ENCODE measurements at regions not wholly inside any gene's neighbourhood (a gene's known extent, or its start where the extent isn't known, plus 50 kb on each side); places are given as distances from the start of the nearest gene placed in this dataset.

DNA sequence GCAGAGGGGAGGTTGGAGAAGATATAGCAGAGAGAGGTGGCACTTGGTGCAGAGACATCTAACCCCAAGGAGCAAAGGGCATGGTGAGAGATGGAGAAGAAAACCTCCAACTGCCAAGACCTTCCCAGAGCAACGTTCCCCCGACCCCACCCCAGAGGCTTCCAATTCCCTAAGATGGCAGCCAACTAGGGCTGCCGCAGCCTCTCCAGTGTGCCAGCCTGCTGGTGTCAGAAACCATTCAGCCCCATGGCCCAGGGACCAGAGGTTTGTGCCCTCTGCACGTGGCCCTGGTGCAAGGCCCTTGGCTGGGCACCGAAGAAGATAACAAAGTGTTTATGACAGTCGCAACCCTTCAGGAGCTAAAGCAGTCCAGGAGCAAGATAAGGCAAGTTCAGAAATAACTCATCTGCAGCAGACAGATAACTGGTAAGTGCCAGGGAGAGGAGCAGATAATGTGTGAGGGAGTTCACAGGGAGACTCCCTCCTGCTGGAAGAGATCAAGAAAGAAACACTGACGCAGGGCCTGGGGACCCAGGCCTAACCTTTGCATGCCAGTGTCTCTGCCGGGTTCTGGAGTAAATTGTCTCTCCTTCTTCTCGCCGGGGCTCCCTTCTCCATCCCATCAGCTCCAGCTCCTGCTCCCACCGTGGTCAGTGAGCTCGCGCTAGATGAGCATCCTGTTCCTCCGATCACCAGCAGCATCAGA, 66.1 kb upstream of the ID2 start:
- no peaks in the 10 kb centered on the region for H3K36me3 ChIP-seq (ENCODE audit: insufficient read depth, low read length)
- no peak overlapping the region for H2AFZ ChIP-seq (ENCODE audit: low read length)
- H3K79me2 ChIP-seq (ENCODE audit: insufficient read depth, low read length), result no peaks in the 10 kb centered on the region
- no peaks in the 10 kb centered on the region for H3K9me2 ChIP-seq (replicated peaks; ENCODE audit: low read depth, low read length)
- no peaks in the 10 kb centered on the region for H3F3A ChIP-seq (ENCODE audit: low read depth)
- no peak overlapping the region for H3K9ac ChIP-seq (ENCODE audit: low read depth, low read length, poor library complexity, severe bottlenecking)
- no peaks in the 10 kb centered on the region for H3K9me3 ChIP-seq (ENCODE audit: insufficient read depth, low read depth, low read length)
- H3K4me3 ChIP-seq (ENCODE audit: low read length, poor library complexity, severe bottlenecking), result no peak overlapping the region
- H4K20me1 ChIP-seq (ENCODE audit: insufficient read depth, low read length, poor library complexity, severe bottlenecking), result no peaks in the 10 kb centered on the region
- H3K27me3 ChIP-seq (ENCODE audit: insufficient read depth, low read length, poor library complexity, severe bottlenecking), result no peaks in the 10 kb centered on the region
- TF ChIP-seq, protein P1, sequence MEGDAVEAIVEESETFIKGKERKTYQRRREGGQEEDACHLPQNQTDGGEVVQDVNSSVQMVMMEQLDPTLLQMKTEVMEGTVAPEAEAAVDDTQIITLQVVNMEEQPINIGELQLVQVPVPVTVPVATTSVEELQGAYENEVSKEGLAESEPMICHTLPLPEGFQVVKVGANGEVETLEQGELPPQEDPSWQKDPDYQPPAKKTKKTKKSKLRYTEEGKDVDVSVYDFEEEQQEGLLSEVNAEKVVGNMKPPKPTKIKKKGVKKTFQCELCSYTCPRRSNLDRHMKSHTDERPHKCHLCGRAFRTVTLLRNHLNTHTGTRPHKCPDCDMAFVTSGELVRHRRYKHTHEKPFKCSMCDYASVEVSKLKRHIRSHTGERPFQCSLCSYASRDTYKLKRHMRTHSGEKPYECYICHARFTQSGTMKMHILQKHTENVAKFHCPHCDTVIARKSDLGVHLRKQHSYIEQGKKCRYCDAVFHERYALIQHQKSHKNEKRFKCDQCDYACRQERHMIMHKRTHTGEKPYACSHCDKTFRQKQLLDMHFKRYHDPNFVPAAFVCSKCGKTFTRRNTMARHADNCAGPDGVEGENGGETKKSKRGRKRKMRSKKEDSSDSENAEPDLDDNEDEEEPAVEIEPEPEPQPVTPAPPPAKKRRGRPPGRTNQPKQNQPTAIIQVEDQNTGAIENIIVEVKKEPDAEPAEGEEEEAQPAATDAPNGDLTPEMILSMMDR (conservative IDR thresholded peaks at IDR 0.05; ENCODE audit: low read length), result no peak
- TF ChIP-seq EZH2phosphoT487 (IDR thresholded peaks at IDR 0.05; ENCODE audit: borderline replicate concordance), result no peak
- H3K4me1 ChIP-seq (ENCODE audit: insufficient read depth, low read length, poor library complexity, severe bottlenecking), result no peaks in the 10 kb centered on the region
- no peak overlapping the region for H3K4me2 ChIP-seq (ENCODE audit: low read depth, low read length, poor library complexity, severe bottlenecking)

DNA sequence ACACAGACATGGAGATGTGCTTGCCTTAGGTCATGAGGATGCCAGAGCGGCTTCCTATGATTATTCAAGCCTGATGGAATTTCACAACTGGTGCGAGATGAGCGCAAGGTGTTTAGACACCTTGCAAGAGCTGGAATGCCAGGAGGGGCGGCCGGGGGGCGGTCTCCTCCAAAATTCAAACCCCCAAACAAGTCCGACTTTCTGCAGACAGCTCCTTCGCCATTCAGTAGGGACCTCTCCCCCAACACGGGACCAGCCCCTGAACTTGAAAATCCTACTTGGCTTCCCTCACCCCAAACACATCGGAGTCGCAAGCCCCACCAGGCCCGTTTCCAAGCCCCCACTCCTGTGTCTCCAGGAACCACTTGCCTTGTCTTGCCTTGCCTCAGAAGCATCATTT, 64.8 kb upstream of the ID2 start:
- Histone ChIP-seq H3K4me1 (ENCODE audit: insufficient read depth, low read length, poor library complexity, severe bottlenecking) (no peaks in the 10 kb centered on the region), H3K4me3 (ENCODE audit: low read length, poor library complexity, severe bottlenecking) (no peak overlapping the region), H3K36me3 (ENCODE audit: insufficient read depth, low read length) (no peaks in the 10 kb centered on the region), H3K9me2 (replicated peaks; ENCODE audit: low read depth, low read length) (no peaks in the 10 kb centered on the region), H3K4me2 (ENCODE audit: low read depth, low read length, poor library complexity, severe bottlenecking) (no peak overlapping the region), H3F3A (ENCODE audit: low read depth) (no peaks in the 10 kb centered on the region), H3K79me2 (ENCODE audit: insufficient read depth, low read length) (no peaks in the 10 kb centered on the region), H4K20me1 (ENCODE audit: insufficient read depth, low read length, poor library complexity, severe bottlenecking) (no peaks in the 10 kb centered on the region), H3K9ac (ENCODE audit: low read depth, low read length, poor library complexity, severe bottlenecking) (no peak overlapping the region), H2AFZ (ENCODE audit: low read length) (no peak overlapping the region), H3K27me3 (ENCODE audit: insufficient read depth, low read length, poor library complexity, severe bottlenecking) (no peaks in the 10 kb centered on the region), H3K9me3 (ENCODE audit: insufficient read depth, low read depth, low read length) (no peaks in the 10 kb centered on the region)
- TF ChIP-seq, protein P1 (conservative IDR thresholded peaks at IDR 0.05; ENCODE audit: low read length), result no peak
- TF ChIP-seq EZH2phosphoT487 (IDR thresholded peaks at IDR 0.05; ENCODE audit: borderline replicate concordance), result no peak

DNA sequence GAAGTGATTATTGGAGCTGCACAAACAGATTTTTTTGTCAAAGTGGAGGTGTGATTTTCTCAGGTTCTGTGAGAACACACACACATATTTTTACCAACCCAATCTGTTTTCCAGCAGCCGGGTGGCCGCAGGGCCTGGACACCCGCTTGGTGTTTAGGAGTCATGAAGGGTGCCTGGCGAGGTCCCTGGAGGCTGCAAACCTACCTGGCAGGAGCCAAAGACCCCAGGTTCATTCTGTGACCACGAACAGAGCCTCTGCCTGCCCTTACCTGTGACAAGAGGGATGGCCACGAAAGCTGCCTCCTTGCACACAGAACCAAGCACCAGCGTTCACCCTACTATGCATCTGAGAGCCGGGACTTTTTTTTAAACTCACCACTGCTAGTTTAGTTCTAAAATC, 64.3 kb upstream of the ID2 start:
- no peak for TF ChIP-seq EZH2phosphoT487 (IDR thresholded peaks at IDR 0.05; ENCODE audit: borderline replicate concordance)
- TF ChIP-seq, protein P1 (conservative IDR thresholded peaks at IDR 0.05; ENCODE audit: low read length), result no peak
- Histone ChIP-seq H3K4me3 (ENCODE audit: low read length, poor library complexity, severe bottlenecking) (no peak overlapping the region), H3K27me3 (ENCODE audit: insufficient read depth, low read length, poor library complexity, severe bottlenecking) (no peaks in the 10 kb centered on the region), H4K20me1 (ENCODE audit: insufficient read depth, low read length, poor library complexity, severe bottlenecking) (no peaks in the 10 kb centered on the region), H3K4me2 (ENCODE audit: low read depth, low read length, poor library complexity, severe bottlenecking) (no peak overlapping the region), H3K9me3 (ENCODE audit: insufficient read depth, low read depth, low read length) (no peaks in the 10 kb centered on the region), H3K9ac (ENCODE audit: low read depth, low read length, poor library complexity, severe bottlenecking) (no peak overlapping the region), H3F3A (ENCODE audit: low read depth) (no peaks in the 10 kb centered on the region), H3K4me1 (ENCODE audit: insufficient read depth, low read length, poor library complexity, severe bottlenecking) (no peaks in the 10 kb centered on the region), H3K36me3 (ENCODE audit: insufficient read depth, low read length) (no peaks in the 10 kb centered on the region), H3K79me2 (ENCODE audit: insufficient read depth, low read length) (no peaks in the 10 kb centered on the region), H2AFZ (ENCODE audit: low read length) (no peak overlapping the region), H3K9me2 (replicated peaks; ENCODE audit: low read depth, low read length) (no peaks in the 10 kb centered on the region)

Data from Loucy (cell line).